OCI-M1 (cell line): ENCODE measurements at regions not wholly inside any gene's neighbourhood (a gene's known extent, or its start where the extent isn't known, plus 50 kb on each side); places are given as distances from the start of the nearest gene placed in this dataset.

Experiments
- DNase-seq: peaks from one replicate; lab custom pipeline; 2025; lab: John Stamatoyannopoulos, UW

- no peak for DNase-seq
Observed at GRCh38 chr1:194155962-194156361, 969.5 kb upstream of the B3GALT2 start.

DNA sequence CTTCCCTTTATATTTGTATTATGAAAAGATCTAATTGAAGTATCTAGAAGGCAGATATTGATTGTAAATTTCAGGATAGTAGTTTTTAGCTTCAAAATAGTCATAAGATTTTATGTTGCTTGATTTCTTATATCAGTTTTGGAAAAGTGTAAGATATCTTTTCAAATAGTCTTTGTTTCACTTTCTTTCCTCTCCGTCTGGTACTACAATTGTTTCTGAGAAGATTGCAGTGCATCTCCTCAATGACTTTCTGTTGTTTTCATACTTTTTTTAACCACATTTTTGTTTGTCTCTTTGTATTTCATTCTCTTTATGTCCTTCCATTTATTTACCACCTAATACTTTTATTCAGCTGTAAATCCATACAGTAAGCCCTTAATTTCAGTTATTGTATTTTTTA, 964.6 kb upstream of the B3GALT2 start:
- DNase-seq = peak; percentile 50

- DNase-seq = no peak
Observed at GRCh38 chr1:194150242-194150641, 963.8 kb upstream of the B3GALT2 start.

DNA sequence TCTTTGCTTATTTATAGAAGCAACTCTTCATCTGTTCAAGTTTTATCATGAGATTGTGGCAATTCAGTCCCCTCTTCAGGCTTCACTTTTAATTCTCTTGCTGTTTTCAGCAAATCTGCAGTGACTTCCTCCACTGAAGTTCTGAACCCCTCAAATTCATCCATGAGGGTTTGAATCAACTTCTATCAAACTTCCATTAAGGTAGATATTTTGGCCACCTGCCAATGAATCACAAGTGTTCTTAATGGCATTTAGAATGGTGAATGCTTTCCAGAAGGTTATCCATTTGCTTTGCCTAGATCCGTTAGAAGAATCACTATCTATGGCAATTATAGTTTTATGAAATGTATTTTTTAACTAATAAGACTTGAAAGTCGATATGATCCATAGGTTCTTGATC, 946.7 kb upstream of the B3GALT2 start:
- no peak for DNase-seq

DNA sequence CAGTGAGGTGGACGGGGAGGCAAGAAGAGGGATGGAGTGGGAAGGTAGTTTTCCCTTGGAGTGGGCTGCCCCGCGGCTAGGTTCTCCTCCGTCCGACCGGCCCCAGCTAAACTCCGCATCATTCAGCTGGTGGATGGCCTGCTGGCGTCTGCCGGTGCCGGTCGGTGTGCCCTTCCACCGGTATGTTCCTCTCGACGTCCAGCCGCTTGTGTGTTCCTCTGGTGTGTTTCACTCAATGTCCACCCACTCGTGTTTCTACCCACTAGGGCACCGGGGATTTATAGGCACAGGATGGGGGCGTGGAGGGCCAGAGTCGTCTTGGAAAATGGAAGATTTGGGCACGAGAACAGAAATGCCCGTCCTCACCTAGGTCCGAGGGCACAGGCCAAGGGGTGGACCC, 931.7 kb upstream of the B3GALT2 start:
- DNase-seq = no peak

DNA sequence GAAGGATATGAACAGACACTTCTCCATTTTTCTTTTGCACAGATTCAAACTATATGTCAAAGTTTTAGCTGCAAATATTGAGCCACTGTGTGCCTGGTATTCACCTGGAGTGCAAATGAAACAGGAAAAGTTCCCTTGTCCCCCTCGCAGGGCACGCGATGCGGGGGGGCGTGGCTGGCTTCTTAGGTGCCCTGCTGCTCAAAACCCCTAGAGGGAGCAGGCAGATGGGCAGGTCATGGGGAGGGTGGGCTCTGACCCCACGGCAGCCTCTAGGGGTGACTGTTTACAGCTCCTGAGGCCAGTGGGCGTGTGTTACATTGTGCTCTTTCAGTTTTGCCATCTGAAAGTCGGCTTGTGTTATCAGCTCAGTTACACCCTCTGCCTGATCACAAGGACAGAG, 931.2 kb upstream of the B3GALT2 start:
- peak; percentile 31 for DNase-seq

GRCh38 chr1:194114288-194114687, 927.9 kb upstream of the B3GALT2 start:
- no peak for DNase-seq

DNA sequence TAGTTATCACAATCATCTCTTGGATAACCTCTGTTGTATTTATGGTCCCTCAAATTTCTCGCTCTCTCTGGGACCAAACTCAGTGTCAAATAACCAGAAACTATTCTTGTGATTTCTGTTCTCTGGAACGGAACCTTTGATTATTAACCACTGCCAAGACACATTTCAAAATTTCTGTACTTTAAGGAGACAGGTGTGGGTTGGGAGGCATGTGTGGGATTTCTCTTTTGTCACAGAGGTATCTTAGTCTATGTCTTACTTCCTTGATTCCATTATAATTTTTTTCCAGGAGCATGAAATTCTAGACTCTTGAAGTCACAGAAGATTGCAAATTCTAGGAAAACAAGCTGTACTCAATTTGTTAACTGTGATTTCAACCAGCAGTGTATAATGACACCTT, 919.0 kb upstream of the B3GALT2 start:
- no peak for DNase-seq

DNA sequence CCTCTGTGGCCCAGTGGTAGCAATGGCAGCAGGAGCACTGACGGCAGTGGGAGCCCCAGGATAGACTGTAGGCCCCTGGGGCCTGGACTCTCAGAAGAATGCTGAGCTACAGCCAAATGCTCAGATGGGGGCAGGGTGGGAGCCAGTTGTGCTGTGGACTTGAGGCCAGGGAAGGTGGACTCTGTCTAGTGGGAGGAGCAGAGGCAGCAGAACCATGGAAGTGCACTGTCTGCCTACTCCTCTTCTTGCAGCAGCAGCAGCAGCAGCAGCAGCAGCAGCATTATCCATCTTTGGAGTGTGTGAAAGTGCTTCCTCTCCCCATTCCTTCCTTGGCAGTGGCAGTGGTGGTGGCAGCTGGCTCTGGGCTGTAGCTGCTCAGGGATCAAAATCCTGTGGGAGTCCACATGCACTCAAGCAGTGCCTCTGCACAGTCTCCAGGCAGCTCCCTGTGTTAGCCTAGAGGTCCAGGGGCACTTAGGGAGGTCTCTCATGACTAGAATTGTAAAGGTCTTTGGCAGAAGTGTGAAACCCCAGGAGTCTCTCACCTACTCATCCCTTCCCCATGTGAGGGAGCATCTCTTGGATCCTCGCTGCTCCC, 917.9 kb upstream of the B3GALT2 start:
- DNase-seq = no peak

GRCh38 chr1:194103516-194104246, 917.3 kb upstream of the B3GALT2 start:
- no peak for DNase-seq

- DNase-seq = no peak
Observed at GRCh38 chr1:194103101-194103500, 916.7 kb upstream of the B3GALT2 start.

GRCh38 chr1:194102607-194103006, 916.2 kb upstream of the B3GALT2 start:
- peak; percentile 53 for DNase-seq

DNA sequence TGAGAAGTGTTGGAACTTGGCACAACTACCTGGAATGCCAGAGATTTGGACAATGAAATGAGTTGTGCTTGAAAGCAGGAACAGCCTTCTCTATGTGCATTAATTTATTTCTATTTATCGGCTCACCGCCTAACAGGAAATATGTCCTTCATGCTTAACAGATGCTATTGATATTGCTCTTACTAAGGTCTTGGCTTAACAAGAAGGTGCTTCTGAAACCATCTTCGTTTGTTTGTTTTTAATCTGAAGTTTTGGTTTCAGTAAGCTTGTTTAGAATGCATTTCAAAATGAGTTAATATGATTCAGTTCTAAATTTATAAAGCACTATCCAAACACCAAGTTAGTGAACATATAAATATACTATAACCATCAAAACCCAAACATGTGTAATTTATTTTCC, 898.3 kb upstream of the B3GALT2 start:
- DNase-seq = no peak

- DNase-seq = no peak
Observed at GRCh38 chr1:194081444-194081843, 895.0 kb upstream of the B3GALT2 start.

DNA sequence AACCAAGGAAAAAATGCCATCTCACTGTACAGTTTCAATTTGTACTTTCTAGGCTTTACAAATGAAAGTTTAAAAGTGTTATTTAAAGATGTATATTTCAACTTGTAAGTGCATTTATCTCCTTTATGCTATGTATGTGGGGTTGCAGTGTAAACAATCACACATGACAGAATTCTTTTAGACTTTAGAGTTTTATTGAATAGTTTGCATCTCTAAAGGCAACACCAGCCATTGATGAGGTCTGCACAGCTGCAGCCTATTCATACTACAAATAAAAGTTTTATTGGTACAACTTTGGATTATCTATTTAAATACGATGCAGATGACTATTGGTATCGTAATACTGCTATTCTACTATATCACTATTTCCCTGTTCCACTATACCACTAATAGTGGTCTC, 894.4 kb upstream of the B3GALT2 start:
- DNase-seq = no peak

DNA sequence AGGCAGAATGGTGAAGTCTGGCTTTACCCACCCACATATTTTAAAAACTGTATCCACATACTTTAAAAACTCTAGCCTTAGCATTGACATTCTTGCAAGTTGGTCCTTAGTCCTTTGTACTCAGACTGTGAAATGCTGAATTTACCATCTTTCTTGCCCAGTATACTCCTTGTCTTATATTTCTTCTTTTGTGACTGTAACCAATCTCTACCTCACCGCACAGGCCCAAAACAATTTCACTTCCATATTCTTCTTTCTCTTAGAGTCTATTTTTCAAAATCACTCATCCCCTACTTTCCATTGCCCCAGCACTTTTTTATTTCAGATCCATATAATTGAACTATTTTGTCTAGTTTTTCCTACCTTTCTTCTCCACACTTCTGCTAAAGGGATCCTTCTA, 892.4 kb upstream of the B3GALT2 start:
- DNase-seq = no peak

DNA sequence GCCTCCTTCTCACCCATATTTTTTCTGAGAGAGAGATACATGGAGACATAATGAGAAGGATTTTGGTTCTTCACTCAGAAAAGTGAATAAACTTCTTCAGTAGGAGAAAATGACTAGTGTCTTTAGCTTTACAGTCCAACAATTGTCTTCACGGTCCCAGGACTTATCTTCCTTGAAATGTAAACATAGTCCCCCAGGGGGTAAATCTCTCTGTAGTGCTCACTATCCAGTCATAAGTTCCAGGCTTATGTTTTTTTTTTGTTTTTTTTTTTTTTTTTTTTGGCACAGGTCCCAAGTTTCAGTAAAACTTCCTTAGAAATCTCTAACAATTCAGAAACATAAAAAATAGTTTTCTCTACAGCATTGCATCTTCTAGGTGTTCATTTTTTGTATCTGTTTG, 890.2 kb upstream of the B3GALT2 start:
- no peak for DNase-seq

- DNase-seq = no peak
Observed at GRCh38 chr1:194073833-194074232, 887.4 kb upstream of the B3GALT2 start.

DNA sequence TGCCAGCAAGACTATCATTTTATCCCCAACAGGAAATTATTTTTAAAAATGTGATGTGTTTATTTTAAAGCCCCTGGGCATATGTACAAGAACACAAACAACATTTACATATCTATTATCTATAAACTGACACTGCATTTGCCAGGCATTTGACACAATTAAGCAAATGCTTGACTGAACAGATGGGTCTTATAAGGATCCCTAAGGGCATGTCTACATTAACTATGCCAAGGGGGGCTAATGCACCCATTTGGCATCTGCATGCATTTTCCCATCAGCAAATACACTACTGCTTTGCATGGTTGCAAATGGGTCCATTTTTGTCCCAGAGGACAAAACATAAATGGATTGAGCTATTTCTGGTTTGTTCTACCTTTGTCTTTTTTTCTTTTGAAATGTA, 884.8 kb upstream of the B3GALT2 start:
- no peak for DNase-seq

DNA sequence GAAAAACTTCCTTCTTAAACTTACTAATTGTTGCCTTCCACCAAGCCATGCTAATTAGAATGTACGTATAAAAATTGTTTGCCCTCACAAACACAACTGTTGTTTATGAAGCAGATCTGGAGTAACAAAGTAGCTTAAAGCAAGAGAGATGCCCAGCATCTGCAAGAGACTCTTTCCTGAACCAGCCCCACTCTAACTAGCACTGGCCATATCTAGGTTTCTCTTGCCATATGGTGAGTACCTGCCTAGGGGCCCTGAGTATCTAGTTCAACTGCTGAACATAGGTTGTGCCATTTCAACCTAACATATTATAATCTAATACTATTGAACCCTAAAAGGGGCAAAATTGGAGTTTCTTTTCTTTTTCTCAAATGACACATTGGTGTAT, 883.4 kb upstream of the B3GALT2 start:
- no peak for DNase-seq

- no peak for DNase-seq
Observed at GRCh38 chr1:194069168-194069830, 882.9 kb upstream of the B3GALT2 start.

DNA sequence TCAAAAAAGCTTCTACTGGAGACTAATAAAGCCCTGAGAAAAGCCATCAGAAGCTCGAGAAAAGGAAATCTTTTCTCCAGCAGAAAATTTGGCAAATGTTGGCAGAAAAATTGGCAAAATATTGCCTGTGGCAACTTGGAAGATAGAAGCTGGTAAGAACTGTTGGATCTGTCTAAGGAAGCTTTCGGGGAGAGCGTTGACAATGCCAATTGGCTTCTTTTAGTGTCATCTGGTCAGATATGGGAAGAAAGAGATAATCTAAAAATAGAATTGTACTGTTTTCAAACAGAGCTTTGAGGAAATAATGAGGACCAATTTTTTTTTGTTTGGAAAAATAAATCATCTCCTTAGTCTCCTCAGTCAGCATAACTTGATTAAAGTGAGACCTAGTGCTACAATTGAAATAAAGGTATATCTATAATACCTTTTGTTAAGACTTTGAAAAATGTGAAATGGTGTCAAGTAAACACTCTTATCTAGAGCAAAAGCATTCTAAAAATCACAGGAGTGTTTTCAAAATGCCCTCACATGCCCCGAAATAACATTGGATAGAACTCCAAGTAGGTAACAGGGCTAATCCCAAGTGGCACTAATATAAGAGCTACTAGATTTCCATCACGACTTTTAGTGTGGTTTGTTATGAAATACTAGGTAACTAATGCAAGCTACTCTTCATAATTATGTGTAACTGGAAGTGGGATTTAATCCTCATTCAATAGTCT, 882.2 kb upstream of the B3GALT2 start:
- no peak for DNase-seq

DNA sequence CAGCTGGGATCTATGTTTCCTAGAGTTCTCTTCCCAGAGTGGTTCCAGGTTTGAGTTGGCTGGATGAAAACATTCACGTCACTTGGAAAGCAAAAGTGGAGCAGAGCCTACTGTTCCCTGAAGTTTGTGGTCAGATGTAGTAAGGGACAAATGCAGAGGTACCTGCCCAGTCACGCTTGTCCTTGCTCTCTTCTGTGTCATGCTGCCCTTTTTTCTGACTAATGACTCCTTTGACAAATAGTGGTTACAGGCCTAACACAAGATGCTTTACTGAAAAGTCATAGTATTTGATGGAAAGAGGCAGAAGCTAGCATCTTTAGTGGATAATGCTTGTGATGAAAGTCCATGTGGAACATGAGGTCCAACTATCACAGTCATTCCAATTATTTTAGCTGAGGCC, 881.4 kb upstream of the B3GALT2 start:
- no peak for DNase-seq
